ENCODE measurements at regions not wholly inside any gene's neighbourhood (a gene's known extent, or its start where the extent isn't known, plus 50 kb on each side); places are given as distances from the start of the nearest gene placed in this dataset.
"Not testable (repeated sequence)": the region's sequence is repeated elsewhere in the genome, so short reads cannot be mapped to it uniquely, and the experiment has no call there.

GRCh38 chr5:100685122-100685521 lies 149.9 kb downstream of the FAM174A start:
- not testable (repeated sequence) for TF ChIP-seq CTCF (IDR thresholded peaks at IDR 0.05); EZH2 (IDR thresholded peaks at IDR 0.05; ENCODE audit: borderline replicate concordance, insufficient read depth, low read depth, low read length, poor library complexity, severe bottlenecking)

All from B cell (primary cell).